22Rv1 (cell line): ENCODE measurements at regions not wholly inside any gene's neighbourhood (a gene's known extent, or its start where the extent isn't known, plus 50 kb on each side); places are given as distances from the start of the nearest gene placed in this dataset.
A peak's percentile ranks its signal among the peaks of the same experiment; 100 is the strongest.
"Not testable (repeated sequence)": the region's sequence is repeated elsewhere in the genome, so short reads cannot be mapped to it uniquely, and the experiment has no call there.

ENCODE experiments used
- H3K27ac ChIP-seq: fragments of 450-650 bp; 2 replicates; pipeline ENCODE4 v1.5.1; 2017
- ZFX ChIP-seq: fragments of 450-650 bp; IDR thresholded peaks from 2 replicates; pipeline ENCODE4 v1.6.1; 2017; ENCODE audit warnings: antibody characterized with exemption, borderline replicate concordance
- TF ChIP-seq, protein P1 (sequence below): fragments of 450-650 bp; IDR thresholded peaks from 2 replicates; pipeline ENCODE4 v1.5.1; 2017; ENCODE audit warnings: mild to moderate bottlenecking

DNA sequence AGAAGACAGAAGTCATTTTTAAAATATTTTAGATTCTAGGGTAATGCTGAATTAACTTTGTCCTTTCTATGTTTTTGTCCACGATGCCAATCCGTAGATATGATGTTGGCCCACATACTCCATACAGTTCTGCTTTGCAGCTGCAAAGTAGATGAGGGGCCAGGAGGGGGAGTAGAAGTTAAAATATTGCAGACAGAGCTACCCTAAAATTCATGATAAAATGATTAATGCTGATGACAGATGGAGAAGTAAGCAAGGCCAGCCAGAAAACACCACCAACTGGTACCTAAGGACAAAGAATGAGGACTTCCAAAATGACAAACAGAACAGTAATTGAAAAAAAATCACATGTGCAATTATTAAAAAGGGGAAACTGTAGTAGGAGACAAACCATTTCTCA lies 756.6 kb upstream of the ARPP21 start:
- TF ChIP-seq ZFX = no peak
- TF ChIP-seq, protein P1, sequence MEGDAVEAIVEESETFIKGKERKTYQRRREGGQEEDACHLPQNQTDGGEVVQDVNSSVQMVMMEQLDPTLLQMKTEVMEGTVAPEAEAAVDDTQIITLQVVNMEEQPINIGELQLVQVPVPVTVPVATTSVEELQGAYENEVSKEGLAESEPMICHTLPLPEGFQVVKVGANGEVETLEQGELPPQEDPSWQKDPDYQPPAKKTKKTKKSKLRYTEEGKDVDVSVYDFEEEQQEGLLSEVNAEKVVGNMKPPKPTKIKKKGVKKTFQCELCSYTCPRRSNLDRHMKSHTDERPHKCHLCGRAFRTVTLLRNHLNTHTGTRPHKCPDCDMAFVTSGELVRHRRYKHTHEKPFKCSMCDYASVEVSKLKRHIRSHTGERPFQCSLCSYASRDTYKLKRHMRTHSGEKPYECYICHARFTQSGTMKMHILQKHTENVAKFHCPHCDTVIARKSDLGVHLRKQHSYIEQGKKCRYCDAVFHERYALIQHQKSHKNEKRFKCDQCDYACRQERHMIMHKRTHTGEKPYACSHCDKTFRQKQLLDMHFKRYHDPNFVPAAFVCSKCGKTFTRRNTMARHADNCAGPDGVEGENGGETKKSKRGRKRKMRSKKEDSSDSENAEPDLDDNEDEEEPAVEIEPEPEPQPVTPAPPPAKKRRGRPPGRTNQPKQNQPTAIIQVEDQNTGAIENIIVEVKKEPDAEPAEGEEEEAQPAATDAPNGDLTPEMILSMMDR = 0 out of 2 replicates have a peak, but pooled peaks have one; percentile 13
- H3K27ac ChIP-seq = no peak overlapping the region

DNA sequence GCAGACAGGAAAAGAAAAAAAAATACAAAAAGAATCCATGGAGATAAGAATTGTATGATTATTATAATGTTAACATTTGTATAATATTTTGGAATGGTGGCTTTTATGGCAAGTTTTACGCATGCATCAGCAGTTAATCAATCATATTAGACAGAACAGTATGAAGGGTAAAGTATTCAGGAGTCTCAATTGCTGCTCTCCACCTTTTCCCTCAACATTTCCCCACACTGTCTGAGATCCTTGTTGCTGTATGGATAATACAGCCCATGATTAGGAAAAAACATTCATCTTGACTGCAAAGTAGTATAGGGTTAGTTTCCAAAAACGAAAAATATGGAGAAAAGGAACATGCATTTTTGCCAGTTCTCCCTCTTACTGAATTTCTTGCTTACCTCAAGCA lies 755.3 kb upstream of the ARPP21 start:
- H3K27ac ChIP-seq = no peak overlapping the region
- no peak for TF ChIP-seq ZFX
- TF ChIP-seq, protein P1 = no peak

DNA sequence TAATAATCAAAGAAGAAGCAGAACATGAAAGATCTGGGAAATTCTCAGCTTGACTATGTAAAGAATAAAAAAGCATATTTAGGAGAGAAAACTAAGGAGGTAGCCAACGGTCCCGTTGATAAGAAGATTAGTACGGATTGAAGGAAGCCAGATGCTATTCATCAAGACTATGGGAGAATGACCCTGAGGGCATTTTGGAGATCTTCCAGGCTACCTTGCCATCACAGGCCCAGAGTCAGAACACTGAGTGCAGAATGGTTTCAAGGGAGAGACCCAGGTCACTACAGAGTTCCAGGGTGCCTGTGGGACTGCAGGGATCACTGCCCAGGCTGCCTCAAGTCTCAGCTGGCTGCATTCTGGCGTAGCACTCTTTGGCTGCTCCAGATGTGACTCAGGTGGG lies 752.9 kb upstream of the ARPP21 start:
- TF ChIP-seq ZFX = no peak
- TF ChIP-seq, protein P1 = no peak
- H3K27ac ChIP-seq = no peak overlapping the region

DNA sequence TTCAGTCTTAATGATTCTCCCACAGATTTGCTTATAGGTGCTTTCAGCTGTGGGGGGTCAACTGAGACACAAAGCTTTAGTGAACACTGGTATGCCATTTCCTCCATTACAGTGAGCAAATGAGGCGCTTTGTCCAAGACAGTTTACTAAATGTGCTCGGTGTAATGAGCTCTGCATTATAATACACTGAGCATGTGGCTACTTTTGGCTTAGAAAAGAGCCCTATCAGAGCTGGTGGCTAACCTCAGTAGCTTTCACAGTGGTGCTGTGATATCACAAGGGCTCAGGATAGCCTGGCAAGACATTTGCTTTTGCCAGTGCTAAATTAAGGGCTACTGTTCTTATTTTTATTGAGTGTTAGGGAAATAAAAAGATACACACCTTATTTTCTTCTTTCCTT lies 749.7 kb upstream of the ARPP21 start:
- peak overlapping the region; percentile 37 for H3K27ac ChIP-seq
- no peak for TF ChIP-seq ZFX
- TF ChIP-seq, protein P1 = no peak

DNA sequence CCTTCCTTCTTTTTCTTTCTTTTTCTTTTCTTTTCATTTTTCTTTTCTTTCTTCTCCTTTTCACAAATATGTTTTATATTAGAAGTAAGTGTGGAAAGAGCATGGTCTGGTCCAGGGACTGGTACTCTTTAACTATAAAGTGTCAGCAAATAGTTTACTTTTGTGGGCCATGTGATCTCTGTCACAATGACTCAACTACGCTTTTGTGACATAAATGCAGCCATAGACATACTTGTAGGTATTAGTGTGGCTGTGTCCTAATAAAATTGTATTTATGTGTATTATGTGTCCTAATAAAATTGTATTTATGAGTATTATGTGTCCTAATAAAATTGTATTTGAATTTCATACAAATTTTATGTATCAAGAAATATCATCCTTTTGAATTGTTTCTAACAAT lies 749.1 kb upstream of the ARPP21 start:
- H3K27ac ChIP-seq = peak overlapping the region; percentile 37
- no peak for TF ChIP-seq ZFX
- TF ChIP-seq, protein P1 = no peak

DNA sequence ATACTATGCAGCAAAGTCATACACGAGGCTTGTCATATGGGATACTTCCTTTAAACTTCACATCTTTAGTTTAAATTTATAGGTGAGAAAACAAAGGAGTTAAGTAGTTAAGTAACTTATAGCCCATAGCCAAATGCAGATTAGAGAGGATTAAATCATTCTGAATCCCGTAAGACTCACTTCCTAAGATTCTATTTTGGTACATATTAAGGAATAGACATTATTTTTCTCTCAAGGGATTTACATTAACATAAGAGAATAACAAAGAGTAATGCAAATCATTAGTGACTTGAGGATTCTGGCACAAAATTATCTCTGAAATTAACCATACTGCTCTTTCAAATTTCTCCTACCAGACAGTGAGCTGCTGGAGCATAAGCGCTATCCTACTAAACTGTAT lies 747.4 kb upstream of the ARPP21 start:
- H3K27ac ChIP-seq = no peak overlapping the region
- TF ChIP-seq, protein P1 = no peak
- no peak for TF ChIP-seq ZFX

DNA sequence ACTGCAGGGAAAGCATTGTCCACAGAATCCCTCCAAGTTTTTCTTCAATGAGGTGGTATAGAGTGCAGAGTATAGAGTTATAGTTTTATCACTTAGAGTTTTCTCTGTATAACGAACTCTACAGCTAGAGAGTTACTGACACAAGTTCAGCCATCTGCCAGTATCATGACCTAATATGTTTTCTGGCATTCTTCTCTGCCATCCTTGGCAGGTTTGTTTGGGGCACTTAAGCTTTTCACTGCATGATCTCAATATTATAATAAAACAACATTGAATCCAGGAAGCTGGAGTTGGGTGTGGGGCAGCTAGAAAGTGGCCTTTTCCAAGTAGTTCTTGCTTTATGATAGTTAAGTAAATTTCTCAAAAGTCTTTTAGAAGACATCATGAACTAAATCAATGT lies 743.5 kb upstream of the ARPP21 start:
- TF ChIP-seq, protein P1 = no peak
- TF ChIP-seq ZFX = no peak
- no peak overlapping the region for H3K27ac ChIP-seq

DNA sequence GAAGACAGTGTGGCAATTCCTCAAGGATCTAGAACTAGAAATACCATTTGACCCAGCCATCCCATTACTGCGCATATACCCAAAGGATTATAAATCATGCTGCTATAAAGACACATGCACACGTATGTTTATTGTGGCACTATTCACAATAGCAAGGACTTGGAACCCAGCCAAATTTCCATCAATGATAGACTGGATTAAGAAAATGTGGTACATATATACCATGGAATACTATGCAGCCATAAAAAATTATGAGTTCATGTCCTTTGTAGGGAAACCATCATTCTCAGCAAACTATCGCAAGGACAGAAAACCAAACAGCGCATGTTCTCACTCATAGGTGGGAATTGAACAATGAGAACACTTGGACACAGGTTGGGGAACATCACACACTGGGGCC lies 729.6 kb upstream of the ARPP21 start:
- not testable (repeated sequence) for H3K27ac ChIP-seq
